DMS 273 (cell line): ENCODE measurements at regions not wholly inside any gene's neighbourhood (a gene's known extent, or its start where the extent isn't known, plus 50 kb on each side); places are given as distances from the start of the nearest gene placed in this dataset.
A peak's percentile ranks its signal among the peaks of the same experiment; 100 is the strongest.

ENCODE experiments used
- DNase-seq: peaks from one replicate; lab custom pipeline; 2025; ENCODE audit not compliant: unreplicated experiment; lab: John Stamatoyannopoulos, UW

DNA sequence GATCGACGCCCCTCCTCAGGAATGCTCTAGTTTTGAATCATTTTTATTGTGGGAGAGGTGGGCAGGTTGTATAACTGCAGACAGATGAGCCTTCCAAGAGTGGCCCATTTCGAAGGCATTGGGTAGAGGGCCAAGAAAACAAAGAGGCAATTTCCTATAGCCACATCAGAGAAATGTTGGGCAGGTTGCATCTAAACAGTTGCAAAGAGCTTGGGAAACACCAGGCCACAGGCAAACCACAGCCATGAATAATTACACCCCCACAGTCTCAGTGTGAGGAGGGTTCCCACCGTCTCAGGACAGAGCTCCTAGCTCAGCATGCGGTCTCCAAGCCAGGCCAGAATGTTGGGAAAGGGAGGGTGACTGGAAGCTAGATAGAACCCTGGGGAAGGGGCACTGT lies 257.3 kb downstream of the ABHD5 start:
- DNase-seq, result no peak

- no peak for DNase-seq
Measured at GRCh38 chr3:43949594-43949993, 258.9 kb downstream of the ABHD5 start.

GRCh38 chr3:43950775-43951174 lies 260.0 kb downstream of the ABHD5 start:
- no peak for DNase-seq

DNA sequence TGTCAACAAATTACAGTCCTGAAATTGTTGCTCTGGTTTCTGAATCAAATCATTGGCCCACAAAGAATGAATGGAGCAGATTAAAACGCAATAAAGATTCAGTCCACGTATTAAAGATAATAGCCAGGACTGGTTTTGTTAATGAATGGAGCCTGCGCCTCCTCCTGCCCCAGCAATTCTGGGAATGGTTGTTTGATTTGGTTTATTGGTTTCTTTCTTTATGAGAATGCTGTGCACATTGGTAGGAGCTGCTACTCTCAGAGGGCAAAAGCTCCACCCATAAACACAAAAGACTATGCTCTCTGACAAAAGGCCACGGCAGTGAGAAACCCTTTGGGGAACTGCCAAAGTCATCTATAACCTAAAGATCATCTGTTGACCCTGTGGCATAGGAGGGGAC lies 261.1 kb downstream of the ABHD5 start:
- DNase-seq, result no peak

- no peak for DNase-seq
Measured at GRCh38 chr3:43953380-43953779, 262.6 kb downstream of the ABHD5 start.

DNA sequence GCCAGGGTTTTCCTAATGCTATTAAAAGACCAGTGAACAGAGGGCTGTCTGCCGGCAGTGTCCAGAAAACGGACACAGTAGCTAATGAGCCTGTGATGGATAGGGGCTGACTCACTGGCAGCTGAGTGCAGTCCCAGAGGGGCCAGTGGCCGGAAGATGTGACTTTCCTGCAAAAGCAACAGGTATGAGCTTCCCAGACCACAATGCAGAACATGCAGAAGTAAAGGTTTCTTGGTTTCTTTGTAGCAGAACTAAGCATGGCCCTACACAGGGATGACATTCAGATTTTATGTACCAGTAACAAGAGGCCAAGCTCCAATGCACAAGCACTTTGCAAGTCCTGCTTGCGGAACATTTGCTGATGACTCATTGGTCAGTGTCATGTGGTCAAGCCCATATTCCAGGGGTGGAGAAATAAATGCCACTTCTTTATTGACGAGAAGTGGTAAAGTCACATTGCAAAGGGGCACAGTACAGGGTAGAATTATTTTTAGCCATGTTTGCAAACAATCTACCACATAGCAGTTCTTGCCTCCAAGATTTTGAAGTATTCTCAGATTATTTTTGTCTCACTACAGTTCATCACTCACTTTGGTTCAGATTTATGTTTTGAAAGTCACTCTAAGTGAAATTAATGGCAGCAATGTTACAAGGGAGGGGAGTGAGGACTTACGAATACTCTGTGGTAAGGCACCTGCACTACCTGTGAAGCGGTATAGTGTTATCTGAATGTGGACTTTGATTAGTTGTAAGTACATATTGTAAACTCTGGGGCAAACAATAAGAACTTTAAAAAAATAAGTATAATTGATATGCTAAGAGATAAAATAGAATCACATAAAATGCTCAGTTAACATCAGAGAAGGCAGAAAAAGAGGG lies 263.3 kb downstream of the ABHD5 start:
- no peak for DNase-seq

GRCh38 chr3:43956945-43957344 lies 266.2 kb downstream of the ABHD5 start:
- no peak for DNase-seq

DNA sequence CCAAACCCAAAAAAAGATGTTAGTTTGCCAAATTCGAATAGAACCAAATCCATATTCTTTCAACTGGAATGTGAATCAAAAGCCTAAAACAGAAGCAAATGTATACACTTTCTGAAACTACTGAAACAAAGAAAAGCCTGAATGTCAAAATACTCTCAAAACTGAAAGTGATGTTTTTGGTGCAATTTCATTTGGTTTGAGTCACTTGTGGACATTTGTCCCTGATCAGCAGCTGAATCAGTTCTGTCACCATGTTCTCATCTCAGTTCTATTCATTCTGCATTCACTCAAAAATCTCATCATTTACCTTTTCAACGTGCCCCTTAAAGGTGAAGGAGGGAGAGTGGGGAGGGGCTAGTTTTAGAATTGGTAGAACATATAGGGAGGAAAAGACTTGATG lies 266.8 kb downstream of the ABHD5 start:
- DNase-seq, result no peak

DNA sequence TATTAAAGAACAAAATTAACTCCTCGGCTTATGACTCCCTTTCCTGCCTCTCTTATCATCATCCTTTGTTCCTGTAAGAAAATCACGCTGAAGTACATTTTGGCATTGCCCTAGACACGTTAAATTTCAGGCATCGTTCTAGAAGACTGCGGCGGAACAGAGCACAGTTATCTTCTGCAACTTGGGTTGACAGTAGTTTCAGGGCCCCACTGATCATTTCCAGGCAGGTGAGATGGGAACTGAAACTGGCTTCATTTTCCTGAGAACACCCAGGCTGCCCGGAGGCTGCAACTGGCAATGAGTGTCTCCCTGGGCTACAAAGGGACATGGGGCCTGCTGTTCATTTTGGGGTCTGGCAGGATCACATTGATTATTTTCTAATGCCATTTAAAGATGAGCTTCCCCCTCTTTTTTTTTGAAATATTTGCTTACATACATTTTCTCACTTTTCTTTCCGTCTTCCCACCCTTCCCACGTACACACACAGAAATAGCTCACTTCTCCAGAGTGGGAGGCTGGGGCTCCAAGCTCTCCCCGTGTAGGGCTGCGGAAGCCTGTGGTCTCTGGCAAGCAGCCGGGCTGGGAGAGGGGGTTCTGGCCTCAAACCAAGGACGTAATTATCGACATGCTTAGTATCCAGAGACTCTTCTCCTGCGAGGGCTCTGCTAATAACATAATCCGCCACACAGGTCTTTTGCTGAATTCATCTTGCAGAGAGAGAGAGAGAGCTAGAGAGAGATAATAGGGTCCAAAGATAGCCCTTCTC lies 267.4 kb downstream of the ABHD5 start:
- DNase-seq, result no peak

DNA sequence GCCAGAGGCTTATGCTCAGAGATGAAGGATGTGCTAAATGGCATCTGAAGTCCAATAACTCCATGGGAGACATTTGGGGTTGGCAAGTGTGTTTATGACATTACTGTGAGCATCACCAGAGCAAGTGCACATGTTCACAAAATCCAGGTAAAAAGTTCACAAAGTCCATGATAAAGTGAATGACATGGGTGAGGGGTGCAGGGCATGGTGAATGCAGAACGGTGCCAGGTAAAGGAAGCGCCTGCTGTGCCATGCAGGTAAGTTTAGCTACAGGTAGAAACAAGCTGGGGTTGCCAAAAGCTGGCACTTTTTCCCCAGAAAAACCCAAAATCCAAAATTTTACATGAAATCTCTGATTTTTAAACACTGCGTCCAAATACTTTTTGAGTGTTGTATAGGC lies 268.2 kb downstream of the ABHD5 start:
- DNase-seq, result no peak

GRCh38 chr3:43959498-43960447 lies 269.0 kb downstream of the ABHD5 start:
- DNase-seq, result peak; percentile 70

- DNase-seq, result peak; percentile 89
Measured at GRCh38 chr3:43960448-43960840, 269.7 kb downstream of the ABHD5 start.

DNA sequence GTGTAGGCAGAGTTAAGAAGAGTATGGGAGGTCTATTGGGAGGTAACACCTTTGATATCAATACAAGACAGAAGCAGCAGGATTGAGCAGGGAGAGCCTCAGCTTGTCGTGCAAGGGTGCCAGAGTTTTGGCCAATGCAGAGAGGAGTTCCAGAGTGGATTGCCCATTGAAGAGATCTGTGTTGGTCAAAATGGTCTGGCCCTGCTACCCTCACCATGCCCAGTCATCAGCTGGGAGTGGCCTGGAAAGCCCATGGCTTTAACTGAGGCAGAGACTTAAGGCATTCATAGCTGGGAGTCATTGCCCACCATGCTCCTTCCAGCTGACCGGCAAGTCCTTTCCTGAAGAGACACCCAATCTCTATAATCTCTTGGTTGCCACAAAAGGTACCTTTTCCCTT lies 271.3 kb downstream of the ABHD5 start:
- no peak for DNase-seq

DNA sequence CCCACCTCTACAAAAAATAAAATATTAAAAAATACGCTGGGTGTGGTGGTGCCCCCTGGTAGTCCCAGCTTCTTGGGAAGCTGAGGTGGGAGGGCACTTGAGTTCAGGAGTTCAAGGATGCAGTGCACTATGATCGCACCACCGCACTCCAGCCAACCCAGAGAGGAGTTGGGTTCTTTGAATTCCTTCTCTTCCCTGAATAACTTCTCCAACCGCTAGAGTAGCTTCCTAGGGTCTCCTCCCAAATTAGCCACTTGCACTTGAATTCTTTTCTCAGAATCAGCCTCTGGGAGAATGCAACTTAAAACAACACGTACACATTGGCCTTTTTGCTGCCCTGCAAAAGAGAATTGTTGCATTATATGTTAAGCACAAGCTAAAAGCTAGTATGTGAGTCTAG lies 272.5 kb downstream of the ABHD5 start:
- DNase-seq, result no peak

DNA sequence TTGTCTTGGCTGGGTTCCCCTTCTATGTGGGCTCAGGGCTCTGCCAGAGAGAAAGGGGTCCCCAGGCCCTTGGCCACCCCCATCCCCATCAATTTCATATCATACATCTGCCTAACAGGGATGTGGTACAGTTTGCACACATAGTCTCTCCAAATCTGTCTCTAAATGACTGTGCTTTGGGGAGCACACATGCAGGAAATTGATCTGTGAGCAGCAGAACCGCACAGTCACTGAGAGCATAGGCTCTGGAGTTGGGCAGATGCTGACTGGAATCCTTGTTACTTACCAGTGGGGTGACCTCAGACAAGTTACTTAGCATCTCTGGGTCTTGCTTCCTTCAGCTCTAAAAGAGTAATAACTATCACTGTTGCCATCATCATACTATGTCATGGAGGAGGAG lies 273.9 kb downstream of the ABHD5 start:
- DNase-seq, result no peak

DNA sequence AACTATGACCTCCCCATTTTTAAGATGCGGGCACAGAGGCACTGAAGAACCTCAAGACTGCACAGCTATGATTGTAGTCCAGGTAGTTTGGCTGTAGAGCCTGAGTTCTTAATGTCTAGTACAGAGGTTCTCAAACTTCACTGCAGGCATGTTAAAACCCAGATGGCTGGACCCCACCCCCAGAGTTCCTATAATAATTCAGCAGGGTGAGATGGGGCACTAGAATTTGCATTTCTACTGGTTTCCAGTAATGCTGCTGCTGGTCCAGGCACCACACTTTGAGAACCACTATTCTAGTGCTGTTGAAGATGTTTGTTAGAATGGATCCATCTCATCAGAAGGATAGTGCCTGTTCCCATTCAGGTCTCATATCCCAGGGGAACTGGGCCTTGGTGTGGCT lies 274.9 kb downstream of the ABHD5 start:
- DNase-seq, result no peak

GRCh38 chr3:43966126-43966525 lies 275.4 kb downstream of the ABHD5 start:
- no peak for DNase-seq

DNA sequence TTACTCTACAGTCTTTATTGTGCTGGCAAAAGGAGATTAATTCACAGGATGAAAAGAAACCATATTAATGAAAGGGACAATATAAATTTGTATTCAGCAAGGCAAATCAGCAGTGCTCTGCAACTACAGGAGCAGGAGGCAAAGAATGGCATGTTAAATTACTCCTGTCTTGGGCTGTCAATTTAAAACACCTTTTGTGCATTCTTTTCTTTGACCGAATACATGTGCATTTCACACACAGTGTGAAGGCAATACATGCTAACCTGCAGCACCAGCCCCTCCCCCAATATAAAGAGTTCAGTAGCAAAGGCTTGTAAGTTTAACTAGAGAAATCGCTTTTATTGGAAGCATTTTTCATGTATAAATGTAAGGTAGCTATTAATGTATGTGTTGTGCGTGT lies 275.2 kb upstream of the TOPAZ1 start:
- no peak for DNase-seq

DNA sequence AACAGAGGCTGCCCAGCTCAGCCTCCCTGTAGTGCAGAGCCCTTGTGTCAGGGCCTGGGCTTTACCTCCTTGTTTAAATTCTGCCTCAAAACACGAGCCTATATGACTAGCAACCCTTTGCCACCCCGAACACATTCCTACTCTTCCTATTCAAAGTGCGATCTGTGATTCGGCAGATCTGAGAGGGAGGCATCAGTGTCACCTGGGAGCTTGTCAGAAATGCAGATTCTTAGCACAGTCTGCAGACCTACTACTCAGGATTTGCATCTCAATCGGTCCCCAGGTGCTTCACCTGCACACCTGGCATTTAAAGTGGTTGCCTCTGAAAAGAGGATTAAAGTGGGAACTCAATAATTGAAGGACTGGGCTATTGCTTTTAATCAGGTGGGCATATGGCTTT lies 273.2 kb upstream of the TOPAZ1 start:
- no peak for DNase-seq

DNA sequence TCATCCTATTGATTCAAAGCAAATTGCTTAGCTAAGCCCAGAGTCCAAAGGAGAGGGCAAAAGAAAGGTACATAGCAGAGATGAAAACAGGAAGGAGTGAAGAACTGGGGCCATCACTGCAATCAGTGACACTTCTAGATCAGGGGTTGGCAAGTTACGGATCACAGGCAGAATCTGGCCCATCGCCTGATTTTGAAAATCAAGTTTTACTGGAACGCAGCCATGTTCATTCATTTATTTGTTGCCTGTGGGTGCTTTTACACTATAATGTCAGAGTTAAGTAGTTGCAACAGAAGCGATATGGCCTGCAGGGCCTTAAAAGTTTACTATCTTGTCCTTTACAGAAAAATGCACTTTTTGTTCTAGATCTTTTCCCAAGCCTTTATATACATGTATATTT lies 271.7 kb upstream of the TOPAZ1 start:
- DNase-seq, result no peak

- no peak for DNase-seq
Measured at GRCh38 chr3:43970351-43970750, 271.3 kb upstream of the TOPAZ1 start.
